Astrocyte (in vitro differentiated cells and primary cell): ENCODE measurements at regions not wholly inside any gene's neighbourhood (a gene's known extent, or its start where the extent isn't known, plus 50 kb on each side); places are given as distances from the start of the nearest gene placed in this dataset.

ENCODE experiments used
- EZH2 ChIP-seq: IDR thresholded peaks from 2 replicates; pipeline ENCODE4 v1.6.1; 2012; ENCODE audit warnings: mild to moderate bottlenecking, low read length, inconsistent platforms; ENCODE audit not compliant: insufficient read depth
- TF ChIP-seq, protein P1 (sequence below): IDR thresholded peaks from 2 replicates; pipeline ENCODE4 v1.5.1; 2011; ENCODE audit warnings: low read depth, mild to moderate bottlenecking, inconsistent platforms, low read length, moderate library complexity; ENCODE audit not compliant: insufficient read depth

DNA sequence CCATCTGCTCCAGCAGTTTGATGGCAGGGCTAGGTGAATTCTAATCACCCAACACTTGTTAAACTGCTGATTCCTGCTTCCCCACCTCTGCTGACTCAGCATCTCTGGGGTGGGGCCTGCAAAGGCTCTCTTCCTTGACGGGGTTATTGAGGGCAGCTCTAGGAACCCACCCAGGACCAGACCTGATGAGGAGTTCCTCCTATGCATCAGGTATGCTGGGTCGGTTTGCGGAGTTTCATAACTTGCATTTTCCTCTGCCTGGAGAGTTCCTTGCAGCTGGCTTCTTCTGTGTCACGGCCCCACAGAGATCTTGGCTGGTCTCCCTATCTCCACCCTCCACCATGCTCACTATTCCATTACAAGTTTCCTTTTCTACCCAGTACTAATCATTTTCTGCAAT lies 93.4 kb upstream of the CCL2 start:
- TF ChIP-seq, protein P1, sequence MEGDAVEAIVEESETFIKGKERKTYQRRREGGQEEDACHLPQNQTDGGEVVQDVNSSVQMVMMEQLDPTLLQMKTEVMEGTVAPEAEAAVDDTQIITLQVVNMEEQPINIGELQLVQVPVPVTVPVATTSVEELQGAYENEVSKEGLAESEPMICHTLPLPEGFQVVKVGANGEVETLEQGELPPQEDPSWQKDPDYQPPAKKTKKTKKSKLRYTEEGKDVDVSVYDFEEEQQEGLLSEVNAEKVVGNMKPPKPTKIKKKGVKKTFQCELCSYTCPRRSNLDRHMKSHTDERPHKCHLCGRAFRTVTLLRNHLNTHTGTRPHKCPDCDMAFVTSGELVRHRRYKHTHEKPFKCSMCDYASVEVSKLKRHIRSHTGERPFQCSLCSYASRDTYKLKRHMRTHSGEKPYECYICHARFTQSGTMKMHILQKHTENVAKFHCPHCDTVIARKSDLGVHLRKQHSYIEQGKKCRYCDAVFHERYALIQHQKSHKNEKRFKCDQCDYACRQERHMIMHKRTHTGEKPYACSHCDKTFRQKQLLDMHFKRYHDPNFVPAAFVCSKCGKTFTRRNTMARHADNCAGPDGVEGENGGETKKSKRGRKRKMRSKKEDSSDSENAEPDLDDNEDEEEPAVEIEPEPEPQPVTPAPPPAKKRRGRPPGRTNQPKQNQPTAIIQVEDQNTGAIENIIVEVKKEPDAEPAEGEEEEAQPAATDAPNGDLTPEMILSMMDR = no peak
- no peak for TF ChIP-seq EZH2
